Erythroblast (primary cell): ENCODE measurements at regions not wholly inside any gene's neighbourhood (a gene's known extent, or its start where the extent isn't known, plus 50 kb on each side); places are given as distances from the start of the nearest gene placed in this dataset.

Experiments used
- GATA1 ChIP-seq: IDR thresholded peaks from 2 replicates; pipeline ENCODE4 v1.6.1; 2011; ENCODE audit warnings: low read depth, mild to moderate bottlenecking, control low read depth, low read length, moderate library complexity
- POLR2A ChIP-seq: IDR thresholded peaks from 2 replicates; pipeline ENCODE4 v1.6.1; 2011; ENCODE audit warnings: mild to moderate bottlenecking, low read length

DNA sequence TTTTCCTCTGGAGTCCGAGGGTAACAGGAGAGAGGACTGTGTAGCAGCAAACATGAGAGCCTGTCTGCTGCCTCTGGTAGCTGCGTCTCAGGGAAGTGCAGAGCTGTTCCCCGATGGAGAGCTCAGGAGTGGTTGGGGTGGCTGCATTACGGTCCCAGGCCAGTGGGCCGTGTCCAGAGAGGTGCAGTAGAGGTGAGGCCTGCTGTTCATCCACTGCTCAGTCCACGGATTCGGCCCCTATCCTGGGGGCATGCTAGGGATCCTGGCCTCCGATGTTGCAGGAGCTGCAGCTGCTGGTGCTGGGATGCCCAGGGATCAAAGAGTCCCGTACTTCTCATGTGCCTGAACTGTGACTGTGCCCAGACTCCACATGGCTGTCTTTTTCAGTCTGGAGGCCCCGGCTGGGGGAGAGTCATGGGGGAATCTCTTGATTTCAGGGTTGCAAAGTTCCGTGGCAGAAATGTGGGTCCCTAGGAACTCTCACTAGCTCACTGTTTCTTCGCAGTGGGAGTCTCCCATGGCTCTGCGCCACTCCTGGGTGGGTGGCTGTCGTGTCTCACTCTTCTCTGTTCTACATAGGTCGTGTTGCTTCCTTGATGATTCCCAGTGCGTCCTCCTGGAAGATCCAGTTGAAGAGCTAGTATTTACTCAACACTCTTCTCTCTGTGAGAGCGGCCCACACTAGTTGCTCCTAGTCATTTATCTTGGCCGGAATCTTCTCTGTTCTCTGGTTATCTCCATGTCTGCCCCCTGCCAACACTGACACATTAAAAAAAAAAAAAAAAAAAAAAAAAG lies 109.5 kb upstream of the CENPE start:
- no peak for TF ChIP-seq POLR2A
- TF ChIP-seq GATA1: no peak
